ENCODE measurements at regions not wholly inside any gene's neighbourhood (a gene's known extent, or its start where the extent isn't known, plus 50 kb on each side); places are given as distances from the start of the nearest gene placed in this dataset.
"Not testable (repeated sequence)": the region's sequence is repeated elsewhere in the genome, so short reads cannot be mapped to it uniquely, and the experiment has no call there.

GRCh38 chr6:90458353-90459224 is 128.3 kb downstream of the MAP3K7 start:
- intact Hi-C loops (cut with DNase I) = no loop called here
- no peak overlapping the region for H3K4me3 ChIP-seq
- TF ChIP-seq, protein P1, sequence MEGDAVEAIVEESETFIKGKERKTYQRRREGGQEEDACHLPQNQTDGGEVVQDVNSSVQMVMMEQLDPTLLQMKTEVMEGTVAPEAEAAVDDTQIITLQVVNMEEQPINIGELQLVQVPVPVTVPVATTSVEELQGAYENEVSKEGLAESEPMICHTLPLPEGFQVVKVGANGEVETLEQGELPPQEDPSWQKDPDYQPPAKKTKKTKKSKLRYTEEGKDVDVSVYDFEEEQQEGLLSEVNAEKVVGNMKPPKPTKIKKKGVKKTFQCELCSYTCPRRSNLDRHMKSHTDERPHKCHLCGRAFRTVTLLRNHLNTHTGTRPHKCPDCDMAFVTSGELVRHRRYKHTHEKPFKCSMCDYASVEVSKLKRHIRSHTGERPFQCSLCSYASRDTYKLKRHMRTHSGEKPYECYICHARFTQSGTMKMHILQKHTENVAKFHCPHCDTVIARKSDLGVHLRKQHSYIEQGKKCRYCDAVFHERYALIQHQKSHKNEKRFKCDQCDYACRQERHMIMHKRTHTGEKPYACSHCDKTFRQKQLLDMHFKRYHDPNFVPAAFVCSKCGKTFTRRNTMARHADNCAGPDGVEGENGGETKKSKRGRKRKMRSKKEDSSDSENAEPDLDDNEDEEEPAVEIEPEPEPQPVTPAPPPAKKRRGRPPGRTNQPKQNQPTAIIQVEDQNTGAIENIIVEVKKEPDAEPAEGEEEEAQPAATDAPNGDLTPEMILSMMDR (IDR thresholded peaks at IDR 0.05) = no peak
- no peak for TF ChIP-seq POLR2A (IDR thresholded peaks at IDR 0.05)
- H3K9me3 ChIP-seq = no peaks in the 10 kb centered on the region
- no peaks in the 10 kb centered on the region for H3K27me3 ChIP-seq
- H3K27ac ChIP-seq = no peak overlapping the region
- no peaks in the 10 kb centered on the region for H3K36me3 ChIP-seq
- 52 to 56% methylated on average over 6 to 10 of the region's 10 CpGs for WGBS, 2 donors
- H3K4me1 ChIP-seq = peaks cover 0 to 19% (median 0%) of the 10 kb centered on the region in 3 donors
- no peak for DNase-seq

DNA sequence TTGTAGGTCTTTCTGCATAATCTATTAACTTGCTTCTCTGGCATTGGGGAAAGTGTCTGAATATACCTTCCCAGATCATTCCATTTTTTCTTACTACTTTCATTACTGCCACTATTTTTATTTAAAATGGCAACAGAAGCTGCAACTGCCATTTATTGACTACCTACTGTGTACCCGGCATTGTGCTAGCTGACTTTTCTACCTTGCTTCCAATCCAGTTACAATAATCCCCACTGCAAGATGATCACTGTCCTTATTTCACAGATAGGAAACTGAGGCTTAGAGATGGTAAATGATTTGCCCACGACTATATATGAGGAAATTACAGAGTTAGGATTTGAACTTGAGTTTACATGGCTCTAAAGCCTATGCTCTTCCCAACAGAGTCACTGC is 129.0 kb downstream of the MAP3K7 start:
- H3K4me3 ChIP-seq = no peak overlapping the region
- no peaks in the 10 kb centered on the region for H3K9me3 ChIP-seq
- H3K4me1 ChIP-seq = peaks cover 0 to 19% (median 0%) of the 10 kb centered on the region in 3 donors
- intact Hi-C loops (cut with DNase I) = no loop called here
- H3K27me3 ChIP-seq = no peaks in the 10 kb centered on the region
- TF ChIP-seq, protein P1 (IDR thresholded peaks at IDR 0.05) = no peak
- no peak for TF ChIP-seq POLR2A (IDR thresholded peaks at IDR 0.05)
- WGBS, 2 donors = 92 to 100% methylated on average over 2 of the region's 2 CpGs
- no peak for DNase-seq
- no peaks in the 10 kb centered on the region for H3K36me3 ChIP-seq
- H3K27ac ChIP-seq = no peak overlapping the region

DNA sequence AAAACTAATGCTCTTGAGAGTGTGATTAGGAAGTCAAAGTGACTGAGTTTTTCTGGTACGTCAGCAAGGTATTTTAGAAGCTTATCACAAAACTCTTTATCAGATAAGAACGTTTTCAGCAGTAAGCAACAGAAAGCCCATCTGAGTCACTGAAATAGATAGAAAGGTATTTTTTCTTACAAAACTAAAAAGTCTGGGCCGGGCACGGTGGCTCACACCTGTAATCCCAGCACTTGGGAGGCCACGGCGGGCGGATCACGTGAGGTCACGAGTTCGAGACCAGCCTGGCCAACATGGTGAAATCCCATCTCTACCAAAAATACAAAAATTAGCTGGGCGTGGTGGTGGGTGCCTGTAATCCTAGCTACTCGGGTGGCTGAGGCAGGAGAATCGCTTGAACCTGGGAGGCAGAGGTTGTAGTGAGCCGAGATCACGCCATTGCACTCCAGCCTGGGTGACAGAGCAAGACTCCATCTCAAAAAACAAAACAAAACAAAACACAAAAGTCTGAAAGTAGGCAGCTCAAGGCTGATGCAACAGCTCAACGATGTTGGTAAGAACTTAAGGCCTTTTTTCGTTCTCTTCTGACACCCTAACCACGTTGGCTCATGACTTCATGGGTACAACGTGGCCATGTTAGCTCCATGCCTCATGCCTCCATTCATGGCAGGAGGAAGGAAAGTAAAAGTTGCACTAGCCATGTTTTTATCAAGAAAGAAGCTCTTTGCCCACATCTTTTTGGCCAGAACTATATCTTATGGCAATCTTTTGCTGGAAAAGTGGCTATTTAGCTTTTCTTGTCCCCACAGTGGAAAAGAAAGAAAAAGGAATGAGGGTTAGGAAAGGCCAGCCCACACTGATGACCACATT is 129.6 kb downstream of the MAP3K7 start:
- H3K36me3 ChIP-seq; intact Hi-C loops (cut with DNase I); H3K9me3 ChIP-seq; H3K27me3 ChIP-seq; DNase-seq; H3K27ac ChIP-seq; H3K4me3 ChIP-seq: not testable (repeated sequence)
- peaks cover 0 to 19% (median 0%) of the 10 kb centered on the region in 3 donors for H3K4me1 ChIP-seq
- WGBS, 2 donors = 89 to 92% methylated on average over 19 of the region's 19 CpGs

- H3K4me3 ChIP-seq = no peak overlapping the region
- 75 to 76% methylated on average over 3 of the region's 3 CpGs for WGBS, 2 donors
- no peaks in the 10 kb centered on the region for H3K27me3 ChIP-seq
- TF ChIP-seq POLR2A (IDR thresholded peaks at IDR 0.05) = no peak
- TF ChIP-seq, protein P1 (IDR thresholded peaks at IDR 0.05) = no peak
- H3K36me3 ChIP-seq = no peaks in the 10 kb centered on the region
- H3K4me1 ChIP-seq = peaks cover 0 to 19% (median 0%) of the 10 kb centered on the region in 3 donors
- no peak for DNase-seq
- H3K9me3 ChIP-seq = no peaks in the 10 kb centered on the region
- intact Hi-C loops (cut with DNase I) = no loop called here
- H3K27ac ChIP-seq = no peak overlapping the region
These were observed 130.9 kb downstream of the MAP3K7 start for GRCh38 chr6:90456001-90456400.

- Histone ChIP-seq H3K27me3 (no peaks in the 10 kb centered on the region), H3K9me3 (no peaks in the 10 kb centered on the region), H3K4me3 (no peak overlapping the region), H3K4me1 (peaks cover 0 to 16% (median 0%) of the 10 kb centered on the region in 3 donors), H3K27ac (no peak overlapping the region), H3K36me3 (no peaks in the 10 kb centered on the region)
- WGBS, 2 donors = 62 to 65% methylated on average over 6 to 7 of the region's 7 CpGs
- intact Hi-C loops (cut with DNase I) = no loop called here
- TF ChIP-seq, protein P1 (IDR thresholded peaks at IDR 0.05) = no peak
- no peak for TF ChIP-seq POLR2A (IDR thresholded peaks at IDR 0.05)
- DNase-seq = no peak
These were observed 131.9 kb downstream of the MAP3K7 start for GRCh38 chr6:90454836-90455427.
